Ovary (tissue), 7 donors: ENCODE measurements at regions not wholly inside any gene's neighbourhood (a gene's known extent, or its start where the extent isn't known, plus 50 kb on each side); places are given as distances from the start of the nearest gene placed in this dataset.

Source experiments
- DNase-seq, 5 donors: peaks; one replicate each; pipeline ENCODE4 v3.0.0-alpha.2; 2019 to 2020
- H3K27ac ChIP-seq, 2 donors: fragments of 200-600 bp; one replicate each; pipeline versions ENCODE4 v1.5.1 to v1.8.0; 2019 to 2022
- H3K27me3 ChIP-seq: fragments of 200-600 bp; one replicate; pipeline ENCODE4 v1.8.0; 2022
- H3K36me3 ChIP-seq: fragments of 200-600 bp; sonication (generic); one replicate; pipeline ENCODE4 v1.5.1; 2019
- H3K4me1 ChIP-seq: one replicate; pipeline ENCODE4 v1.8.1; 2013; ENCODE audit warnings: mild to moderate bottlenecking, moderate library complexity; ENCODE audit not compliant: insufficient read depth
- H3K4me3 ChIP-seq: fragments of 200-600 bp; sonication (generic); one replicate; pipeline ENCODE4 v1.5.1; 2017
- H3K9me3 ChIP-seq, 2 donors: fragments of 200-600 bp in 1 of 2; sonication (generic) in 1 of 2; one replicate each; pipeline versions ENCODE4 v1.5.1 to v1.8.1; 2013 to 2019; ENCODE audit warnings: mild to moderate bottlenecking in 1 of 2, moderate library complexity in 1 of 2
- CTCF ChIP-seq, 3 donors: fragments of 450-650 bp in 2 of 3; fragments of 200-600 bp in 1 of 3; IDR thresholded peaks; one replicate each; pipeline versions ENCODE4 v1.5.1 to v1.8.0; 2016 to 2022; ENCODE audit warnings: antibody characterized with exemption in 3 of 3, mild to moderate bottlenecking in 1 of 3
- EP300 ChIP-seq: sonication (generic); formaldehyde crosslinking; IDR thresholded peaks from one replicate; pipeline ENCODE4 v1.6.1; 2017; ENCODE audit warnings: antibody characterized with exemption
- POLR2A ChIP-seq: fragments of 450-650 bp; IDR thresholded peaks from one replicate; pipeline ENCODE4 v1.6.1; 2017; ENCODE audit warnings: antibody characterized with exemption, mild to moderate bottlenecking, moderate library complexity
- WGBS, 3 donors: extraction: QIAGEN DNeasy Blood & Tissue Kit in 1 of 3; methylation state at CpG; one replicate each; pipeline versions ENCODE4 v1.1.5 to v1.1.7; 2013 to 2017; 5-methylcytosine and 5-hydroxymethylcytosine counted together
- intact Hi-C, 4 donors: fragments of 100-400 bp; cut with DNase I; formaldehyde crosslinking; loops; one replicate each; pipeline versions ENCODE4 v1.11.0 to v1.15.1; 2022 to 2023
- donor health status: DM: no; HTN: no; CAD: no; lungs with moderate emphysema.
- donor health status: DM: no; HTN: no; CAD: no.
- donor health status: Bipolar disorder and iron deficiency.
- donor health status: DM: no; HTN: no; CAD: no.
- donor health status: DM: yes; HTN: yes; CAD: no.

- DNase-seq, result no peak
- no peaks in the 10 kb centered on the region for H3K9me3 ChIP-seq
- no peak for TF ChIP-seq POLR2A
- TF ChIP-seq EP300, result no peak
- no peak for TF ChIP-seq CTCF (IDR thresholded peaks at IDR 0.05)
- H3K27me3 ChIP-seq, result no peaks in the 10 kb centered on the region
- intact Hi-C loops, result no loop called here
- H3K27ac ChIP-seq, result no peak overlapping the region
- H3K4me1 ChIP-seq, result no peaks in the 10 kb centered on the region
- no peak overlapping the region for H3K4me3 ChIP-seq
- H3K36me3 ChIP-seq, result no peaks in the 10 kb centered on the region
- 68 to 89% (median 73%) methylated on average over 6 of the region's 6 CpGs for WGBS, 3 donors
Observed at GRCh38 chr13:21938168-21938567, 267.3 kb downstream of the FGF9 start.

- H3K9me3 ChIP-seq, result no peaks in the 10 kb centered on the region
- intact Hi-C loops, result no loop called here
- H3K27me3 ChIP-seq, result no peaks in the 10 kb centered on the region
- no peak overlapping the region for H3K27ac ChIP-seq
- 65 to 82% (median 70%) methylated on average over 7 of the region's 7 CpGs for WGBS, 3 donors
- TF ChIP-seq CTCF (IDR thresholded peaks at IDR 0.05), result no peak
- no peak for TF ChIP-seq EP300
- no peak for TF ChIP-seq POLR2A
- H3K4me3 ChIP-seq, result no peak overlapping the region
- no peaks in the 10 kb centered on the region for H3K4me1 ChIP-seq
- no peaks in the 10 kb centered on the region for H3K36me3 ChIP-seq
- no peak for DNase-seq
Observed at GRCh38 chr13:21938636-21939035, 267.8 kb downstream of the FGF9 start.

GRCh38 chr13:21942061-21942460, 271.2 kb downstream of the FGF9 start:
- 88 to 90% (median 89%) methylated on average over 7 of the region's 7 CpGs for WGBS, 3 donors
- H3K9me3 ChIP-seq, result no peaks in the 10 kb centered on the region
- H3K4me1 ChIP-seq, result no peaks in the 10 kb centered on the region
- H3K27ac ChIP-seq, result no peak overlapping the region
- H3K27me3 ChIP-seq, result no peaks in the 10 kb centered on the region
- intact Hi-C loops, result no loop called here
- DNase-seq, result no peak
- H3K36me3 ChIP-seq, result no peaks in the 10 kb centered on the region
- TF ChIP-seq CTCF (IDR thresholded peaks at IDR 0.05) (no peak), EP300 (no peak), POLR2A (no peak)
- H3K4me3 ChIP-seq, result no peak overlapping the region

- Histone ChIP-seq H3K36me3 (no peaks in the 10 kb centered on the region), H3K27me3 (no peaks in the 10 kb centered on the region), H3K9me3 (no peaks in the 10 kb centered on the region), H3K27ac (no peak overlapping the region), H3K4me1 (no peaks in the 10 kb centered on the region), H3K4me3 (no peak overlapping the region)
- no peak for TF ChIP-seq EP300
- intact Hi-C loops, result no loop called here
- no peak for DNase-seq
Observed at GRCh38 chr13:21944610-21945009, 273.7 kb downstream of the FGF9 start.

GRCh38 chr13:21945195-21945594, 274.3 kb downstream of the FGF9 start:
- Histone ChIP-seq H3K27me3 (no peaks in the 10 kb centered on the region), H3K4me1 (no peaks in the 10 kb centered on the region), H3K27ac (no peak overlapping the region), H3K9me3 (no peaks in the 10 kb centered on the region), H3K36me3 (no peaks in the 10 kb centered on the region), H3K4me3 (no peak overlapping the region)
- 79 to 94% (median 93%) methylated on average over 3 of the region's 3 CpGs for WGBS, 3 donors
- no peak for DNase-seq
- intact Hi-C loops, result no loop called here
- TF ChIP-seq EP300, result no peak
- no peak for TF ChIP-seq CTCF (IDR thresholded peaks at IDR 0.05)
- no peak for TF ChIP-seq POLR2A
